ENCODE measurements at regions not wholly inside any gene's neighbourhood (a gene's known extent, or its start where the extent isn't known, plus 50 kb on each side); places are given as distances from the start of the nearest gene placed in this dataset.
"Not testable (repeated sequence)": the region's sequence is repeated elsewhere in the genome, so short reads cannot be mapped to it uniquely, and the experiment has no call there.

- Histone ChIP-seq H3K27ac (no peak overlapping the region), H3K9me3 (no peaks in the 10 kb centered on the region), H3K27me3 (no peaks in the 10 kb centered on the region), H3K4me1 (no peaks in the 10 kb centered on the region), H3K36me3 (no peaks in the 10 kb centered on the region), H3K4me3 (no peak overlapping the region)
- WGBS, result 74% methylated on average over 8 of the region's 8 CpGs
- TF ChIP-seq POLR2A (IDR thresholded peaks at IDR 0.05), result no peak
- no peak for TF ChIP-seq POLR2AphosphoS5 (IDR thresholded peaks at IDR 0.05)
- TF ChIP-seq CTCF (IDR thresholded peaks at IDR 0.05), result no peak
- TF ChIP-seq EP300 (IDR thresholded peaks at IDR 0.05), result no peak
- no peak for DNase-seq (ENCODE audit: low spot score in 2 of 2)
These were observed 252.4 kb upstream of the KAZN start for GRCh38 chr1:14345946-14346550.

- H3K36me3 ChIP-seq, result no peaks in the 10 kb centered on the region
- H3K4me1 ChIP-seq, result no peaks in the 10 kb centered on the region
- H3K27ac ChIP-seq, result no peak overlapping the region
- TF ChIP-seq POLR2A (IDR thresholded peaks at IDR 0.05) (no peak), EP300 (IDR thresholded peaks at IDR 0.05) (no peak), POLR2AphosphoS5 (IDR thresholded peaks at IDR 0.05) (no peak), CTCF (IDR thresholded peaks at IDR 0.05) (no peak)
- DNase-seq (ENCODE audit: low spot score in 2 of 2), result no peak
- no peak overlapping the region for H3K4me3 ChIP-seq
- H3K9me3 ChIP-seq, result no peaks in the 10 kb centered on the region
- 87% methylated on average over 6 of the region's 6 CpGs for WGBS
- H3K27me3 ChIP-seq, result no peaks in the 10 kb centered on the region
These were observed 251.3 kb upstream of the KAZN start for GRCh38 chr1:14347186-14347585.

GRCh38 chr1:14347776-14348175 is 250.7 kb upstream of the KAZN start:
- WGBS, result 91% methylated on average over 3 of the region's 3 CpGs
- H3K9me3 ChIP-seq, result no peaks in the 10 kb centered on the region
- no peak overlapping the region for H3K27ac ChIP-seq
- TF ChIP-seq EP300 (IDR thresholded peaks at IDR 0.05) (no peak), CTCF (IDR thresholded peaks at IDR 0.05) (no peak), POLR2A (IDR thresholded peaks at IDR 0.05) (no peak), POLR2AphosphoS5 (IDR thresholded peaks at IDR 0.05) (no peak)
- H3K4me3 ChIP-seq, result no peak overlapping the region
- H3K36me3 ChIP-seq, result no peaks in the 10 kb centered on the region
- DNase-seq (ENCODE audit: low spot score in 2 of 2), result no peak
- H3K27me3 ChIP-seq, result no peaks in the 10 kb centered on the region
- H3K4me1 ChIP-seq, result no peaks in the 10 kb centered on the region

- no peak overlapping the region for H3K4me3 ChIP-seq
- DNase-seq (ENCODE audit: low spot score in 2 of 2), result no peak
- no peaks in the 10 kb centered on the region for H3K4me1 ChIP-seq
- no peaks in the 10 kb centered on the region for H3K36me3 ChIP-seq
- no peak overlapping the region for H3K27ac ChIP-seq
- H3K27me3 ChIP-seq, result no peaks in the 10 kb centered on the region
- 76% methylated on average over 2 of the region's 2 CpGs for WGBS
- TF ChIP-seq POLR2A (IDR thresholded peaks at IDR 0.05) (no peak), CTCF (IDR thresholded peaks at IDR 0.05) (no peak), EP300 (IDR thresholded peaks at IDR 0.05) (no peak), POLR2AphosphoS5 (IDR thresholded peaks at IDR 0.05) (no peak)
- no peaks in the 10 kb centered on the region for H3K9me3 ChIP-seq
These were observed 248.3 kb upstream of the KAZN start for GRCh38 chr1:14350197-14350596.

- H3K4me1 ChIP-seq, result no peaks in the 10 kb centered on the region
- no peak overlapping the region for H3K27ac ChIP-seq
- TF ChIP-seq CTCF (IDR thresholded peaks at IDR 0.05) (no peak), POLR2AphosphoS5 (IDR thresholded peaks at IDR 0.05) (no peak), EP300 (IDR thresholded peaks at IDR 0.05) (no peak), POLR2A (IDR thresholded peaks at IDR 0.05) (no peak)
- H3K4me3 ChIP-seq, result no peak overlapping the region
- DNase-seq (ENCODE audit: low spot score in 2 of 2), result no peak
- no peaks in the 10 kb centered on the region for H3K27me3 ChIP-seq
- no peaks in the 10 kb centered on the region for H3K9me3 ChIP-seq
- H3K36me3 ChIP-seq, result no peaks in the 10 kb centered on the region
- 64% methylated on average over 6 of the region's 6 CpGs for WGBS
These were observed 245.6 kb upstream of the KAZN start for GRCh38 chr1:14352897-14353296.

GRCh38 chr1:14361005-14361404 is 237.5 kb upstream of the KAZN start:
- not testable (repeated sequence) for H3K36me3 ChIP-seq; H3K27me3 ChIP-seq; DNase-seq (ENCODE audit: low spot score in 2 of 2); H3K4me3 ChIP-seq; H3K9me3 ChIP-seq; H3K27ac ChIP-seq
- peaks cover 17% of the 10 kb centered on the region for H3K4me1 ChIP-seq
- WGBS, result 0% methylated on average over 1 of the region's 6 CpGs
